HL-60 (cell line): ENCODE measurements at regions not wholly inside any gene's neighbourhood (a gene's known extent, or its start where the extent isn't known, plus 50 kb on each side); places are given as distances from the start of the nearest gene placed in this dataset.

ENCODE experiments used
- DNase-seq, 2 experiments: peaks; one replicate each; pipeline ENCODE4 v3.0.0-alpha.2; 2010 to 2020; ENCODE audit warnings: low read depth in 1 of 2, low spot score in 1 of 2
- H3K27ac ChIP-seq: fragments of 250-450 bp; sonication (Bioruptor Pico); replicated peaks from 2 replicates; pipeline ENCODE4 v1.5.1; 2020; ENCODE audit warnings: mild to moderate bottlenecking, moderate library complexity
- H3K27me3 ChIP-seq: fragments of 250-450 bp; sonication (Bioruptor Pico); 2 replicates; pipeline ENCODE4 v1.5.1; 2021; ENCODE audit warnings: mild to moderate bottlenecking, moderate library complexity; ENCODE audit not compliant: insufficient read depth, poor library complexity, severe bottlenecking
- H3K4me3 ChIP-seq: replicated peaks from 2 replicates; pipeline ENCODE4 v1.5.1; 2011; ENCODE audit warnings: mild to moderate bottlenecking, control low read depth, low read length; ENCODE audit not compliant: insufficient read depth
- GABPA ChIP-seq: IDR thresholded peaks from 2 replicates; pipeline ENCODE4 v1.6.1; 2012; ENCODE audit warnings: low read depth
- POLR2AphosphoS5 ChIP-seq: IDR thresholded peaks from 2 replicates; pipeline ENCODE4 v1.6.1; 2012; ENCODE audit warnings: low read depth
- SPI1 ChIP-seq: IDR thresholded peaks from 2 replicates; pipeline ENCODE4 v1.6.1; 2012; ENCODE audit warnings: low read depth, mild to moderate bottlenecking, borderline replicate concordance
- TF ChIP-seq, protein P1 (sequence below): IDR thresholded peaks from 2 replicates; pipeline ENCODE4 v1.6.1; 2012; ENCODE audit warnings: low read depth; ENCODE audit not compliant: insufficient replicate concordance
- TF ChIP-seq, protein P2 (sequence below): IDR thresholded peaks from one replicate; pipeline ENCODE4 v1.5.1; 2011; ENCODE audit warnings: low read length, control low read depth, inconsistent platforms; ENCODE audit not compliant: insufficient read depth

DNA sequence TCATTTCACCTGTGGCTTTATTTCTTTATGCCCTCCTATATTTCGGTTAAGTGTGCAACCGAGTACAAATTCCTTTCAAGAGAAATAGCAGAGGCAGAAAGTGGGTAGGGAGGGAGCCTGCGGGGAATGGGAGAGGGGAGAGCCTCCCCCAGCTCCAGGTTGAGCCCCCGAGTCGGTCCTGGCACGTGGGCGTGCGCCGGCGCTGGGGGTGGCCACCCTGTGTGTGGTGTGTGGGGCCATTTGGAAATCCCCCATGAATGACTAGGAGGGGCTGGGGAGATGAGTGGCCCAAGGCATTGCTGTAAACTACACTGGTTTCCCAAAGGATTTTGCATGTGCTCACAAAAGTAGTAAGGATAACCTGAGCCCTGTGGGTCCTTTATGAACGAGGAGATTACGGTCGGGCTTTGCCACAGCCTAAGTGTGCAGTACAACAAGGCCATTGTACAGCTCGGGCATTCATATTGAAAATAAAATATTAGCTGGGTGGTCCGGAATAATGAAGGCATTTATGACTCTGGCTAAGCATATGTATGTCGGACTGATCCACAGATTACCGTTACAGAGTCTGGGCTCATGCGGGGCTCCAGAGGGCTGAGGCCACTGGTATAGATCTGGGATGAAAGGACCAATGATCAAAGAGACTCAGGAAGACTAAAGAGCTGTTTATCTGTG lies 84.5 kb upstream of the RALGAPA2 start:
- TF ChIP-seq SPI1 (no peak), GABPA (no peak)
- no peak overlapping the region for H3K4me3 ChIP-seq
- no peak for DNase-seq
- H3K27me3 ChIP-seq: no peaks in the 10 kb centered on the region
- H3K27ac ChIP-seq: no peak overlapping the region

DNA sequence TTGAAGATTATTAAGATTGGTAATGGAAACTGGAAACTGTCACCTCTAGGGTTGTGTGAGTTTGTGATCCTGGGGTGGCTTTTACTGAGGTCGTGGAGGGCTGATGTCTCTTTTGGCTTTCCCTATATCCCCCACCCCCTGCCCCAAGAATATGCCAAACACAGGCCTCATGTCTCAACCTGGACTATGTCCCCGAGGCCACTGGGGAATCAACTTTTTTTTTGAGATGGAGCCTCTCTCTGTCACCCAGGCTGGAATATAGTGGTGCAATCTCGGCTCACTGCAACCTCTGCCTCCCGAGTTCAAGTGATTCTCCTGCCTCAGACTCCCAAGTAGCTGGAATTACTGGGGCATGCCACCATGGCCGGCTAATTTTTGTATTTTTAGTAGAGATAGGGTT lies 83.3 kb upstream of the RALGAPA2 start:
- Histone ChIP-seq H3K27ac (no peak overlapping the region), H3K4me3 (no peak overlapping the region), H3K27me3 (no peaks in the 10 kb centered on the region)
- no peak for TF ChIP-seq GABPA
- TF ChIP-seq SPI1: no peak
- TF ChIP-seq, protein P1, sequence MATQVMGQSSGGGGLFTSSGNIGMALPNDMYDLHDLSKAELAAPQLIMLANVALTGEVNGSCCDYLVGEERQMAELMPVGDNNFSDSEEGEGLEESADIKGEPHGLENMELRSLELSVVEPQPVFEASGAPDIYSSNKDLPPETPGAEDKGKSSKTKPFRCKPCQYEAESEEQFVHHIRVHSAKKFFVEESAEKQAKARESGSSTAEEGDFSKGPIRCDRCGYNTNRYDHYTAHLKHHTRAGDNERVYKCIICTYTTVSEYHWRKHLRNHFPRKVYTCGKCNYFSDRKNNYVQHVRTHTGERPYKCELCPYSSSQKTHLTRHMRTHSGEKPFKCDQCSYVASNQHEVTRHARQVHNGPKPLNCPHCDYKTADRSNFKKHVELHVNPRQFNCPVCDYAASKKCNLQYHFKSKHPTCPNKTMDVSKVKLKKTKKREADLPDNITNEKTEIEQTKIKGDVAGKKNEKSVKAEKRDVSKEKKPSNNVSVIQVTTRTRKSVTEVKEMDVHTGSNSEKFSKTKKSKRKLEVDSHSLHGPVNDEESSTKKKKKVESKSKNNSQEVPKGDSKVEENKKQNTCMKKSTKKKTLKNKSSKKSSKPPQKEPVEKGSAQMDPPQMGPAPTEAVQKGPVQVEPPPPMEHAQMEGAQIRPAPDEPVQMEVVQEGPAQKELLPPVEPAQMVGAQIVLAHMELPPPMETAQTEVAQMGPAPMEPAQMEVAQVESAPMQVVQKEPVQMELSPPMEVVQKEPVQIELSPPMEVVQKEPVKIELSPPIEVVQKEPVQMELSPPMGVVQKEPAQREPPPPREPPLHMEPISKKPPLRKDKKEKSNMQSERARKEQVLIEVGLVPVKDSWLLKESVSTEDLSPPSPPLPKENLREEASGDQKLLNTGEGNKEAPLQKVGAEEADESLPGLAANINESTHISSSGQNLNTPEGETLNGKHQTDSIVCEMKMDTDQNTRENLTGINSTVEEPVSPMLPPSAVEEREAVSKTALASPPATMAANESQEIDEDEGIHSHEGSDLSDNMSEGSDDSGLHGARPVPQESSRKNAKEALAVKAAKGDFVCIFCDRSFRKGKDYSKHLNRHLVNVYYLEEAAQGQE: no peak
- TF ChIP-seq, protein P2, sequence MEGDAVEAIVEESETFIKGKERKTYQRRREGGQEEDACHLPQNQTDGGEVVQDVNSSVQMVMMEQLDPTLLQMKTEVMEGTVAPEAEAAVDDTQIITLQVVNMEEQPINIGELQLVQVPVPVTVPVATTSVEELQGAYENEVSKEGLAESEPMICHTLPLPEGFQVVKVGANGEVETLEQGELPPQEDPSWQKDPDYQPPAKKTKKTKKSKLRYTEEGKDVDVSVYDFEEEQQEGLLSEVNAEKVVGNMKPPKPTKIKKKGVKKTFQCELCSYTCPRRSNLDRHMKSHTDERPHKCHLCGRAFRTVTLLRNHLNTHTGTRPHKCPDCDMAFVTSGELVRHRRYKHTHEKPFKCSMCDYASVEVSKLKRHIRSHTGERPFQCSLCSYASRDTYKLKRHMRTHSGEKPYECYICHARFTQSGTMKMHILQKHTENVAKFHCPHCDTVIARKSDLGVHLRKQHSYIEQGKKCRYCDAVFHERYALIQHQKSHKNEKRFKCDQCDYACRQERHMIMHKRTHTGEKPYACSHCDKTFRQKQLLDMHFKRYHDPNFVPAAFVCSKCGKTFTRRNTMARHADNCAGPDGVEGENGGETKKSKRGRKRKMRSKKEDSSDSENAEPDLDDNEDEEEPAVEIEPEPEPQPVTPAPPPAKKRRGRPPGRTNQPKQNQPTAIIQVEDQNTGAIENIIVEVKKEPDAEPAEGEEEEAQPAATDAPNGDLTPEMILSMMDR: no peak
- TF ChIP-seq POLR2AphosphoS5: no peak
- DNase-seq: no peak

DNA sequence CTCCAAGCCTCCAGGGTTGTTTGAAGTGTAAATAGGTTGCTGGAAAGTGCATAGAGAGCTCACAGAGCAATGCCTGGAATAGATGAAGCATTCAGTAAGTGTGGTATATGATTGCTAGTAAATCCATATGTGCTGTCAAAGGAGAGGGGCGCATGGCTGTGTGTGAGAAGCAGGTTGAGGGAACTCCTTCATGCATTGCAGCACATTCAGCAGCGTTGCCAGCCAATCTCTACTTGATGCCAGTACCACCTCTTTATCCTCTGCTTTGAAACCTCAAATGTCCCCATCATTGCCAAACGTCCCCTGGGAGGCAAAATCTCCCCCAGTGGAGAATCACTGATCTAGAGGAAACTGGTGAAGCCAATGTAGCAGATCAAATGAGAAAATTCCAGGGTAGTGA lies 82.7 kb upstream of the RALGAPA2 start:
- TF ChIP-seq, protein P2: no peak
- TF ChIP-seq GABPA (no peak), POLR2AphosphoS5 (no peak), SPI1 (no peak)
- TF ChIP-seq, protein P1: no peak
- no peak overlapping the region for H3K4me3 ChIP-seq
- no peaks in the 10 kb centered on the region for H3K27me3 ChIP-seq
- no peak overlapping the region for H3K27ac ChIP-seq
- no peak for DNase-seq

DNA sequence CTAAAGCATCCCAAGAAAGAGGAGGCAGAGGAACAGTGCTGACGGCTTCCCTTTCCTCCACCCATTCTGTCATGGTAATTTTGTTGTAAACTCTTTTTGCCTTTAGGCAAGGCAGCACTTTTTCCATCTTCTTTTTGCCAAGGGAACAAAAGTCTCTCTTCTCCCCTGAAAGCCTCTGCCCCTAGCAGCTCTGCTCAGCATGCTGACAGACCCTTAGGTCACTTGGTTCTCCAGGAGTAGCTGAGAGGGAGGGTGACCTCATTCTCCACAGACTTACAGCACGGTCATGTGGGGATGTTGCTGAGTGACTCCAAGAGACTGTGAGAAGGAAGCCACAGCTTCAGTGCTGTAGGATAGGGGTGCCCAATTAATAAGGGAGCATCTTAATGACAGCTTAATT lies 81.1 kb upstream of the RALGAPA2 start:
- Histone ChIP-seq H3K4me3 (no peak overlapping the region), H3K27ac (no peak overlapping the region), H3K27me3 (no peaks in the 10 kb centered on the region)
- TF ChIP-seq SPI1 (no peak), POLR2AphosphoS5 (no peak), GABPA (no peak)
- TF ChIP-seq, protein P2: no peak
- TF ChIP-seq, protein P1: no peak
- no peak for DNase-seq
